ENCODE measurements at regions not wholly inside any gene's neighbourhood (a gene's known extent, or its start where the extent isn't known, plus 50 kb on each side); places are given as distances from the start of the nearest gene placed in this dataset.
A peak's percentile ranks its signal among the peaks of the same experiment; 100 is the strongest.

- Histone ChIP-seq H3K27me3 (no peaks in the 10 kb centered on the region), H3K4me1 (no peaks in the 10 kb centered on the region), H3K9me3 (no peaks in the 10 kb centered on the region), H3K27ac (no peak overlapping the region), H3K4me3 (no peak overlapping the region), H3K36me3 (no peaks in the 10 kb centered on the region)
- DNase-seq (ENCODE audit: low spot score) = no peak
- TF ChIP-seq CTCF (IDR thresholded peaks at IDR 0.05) = no peak
Measured at GRCh38 chr7:127512663-127513062, 72.7 kb downstream of the GCC1 start.

GRCh38 chr7:127504715-127505114 is 80.7 kb downstream of the GCC1 start:
- no peak overlapping the region for H3K4me3 ChIP-seq
- H3K27me3 ChIP-seq = no peaks in the 10 kb centered on the region
- peaks cover 0 to 5% of the 10 kb centered on the region in 2 donors for H3K9me3 ChIP-seq
- H3K36me3 ChIP-seq = no peaks in the 10 kb centered on the region
- H3K27ac ChIP-seq = no peak overlapping the region
- DNase-seq (ENCODE audit: low spot score) = no peak
- TF ChIP-seq CTCF (IDR thresholded peaks at IDR 0.05) = peak in 1 of 2 donors; percentile 44
- H3K4me1 ChIP-seq = no peaks in the 10 kb centered on the region

GRCh38 chr7:127501817-127502216 is 83.6 kb downstream of the GCC1 start:
- DNase-seq (ENCODE audit: low spot score) = no peak
- Histone ChIP-seq H3K36me3 (no peaks in the 10 kb centered on the region), H3K4me1 (no peaks in the 10 kb centered on the region), H3K9me3 (peaks cover 0 to 5% of the 10 kb centered on the region in 2 donors), H3K4me3 (no peak overlapping the region), H3K27ac (no peak overlapping the region), H3K27me3 (no peaks in the 10 kb centered on the region)
- TF ChIP-seq CTCF (IDR thresholded peaks at IDR 0.05) = no peak

GRCh38 chr7:127487381-127487780 is 94.9 kb upstream of the ZNF800 start:
- H3K27ac ChIP-seq = no peak overlapping the region
- H3K4me1 ChIP-seq = no peaks in the 10 kb centered on the region
- DNase-seq (ENCODE audit: low spot score) = no peak
- no peaks in the 10 kb centered on the region for H3K36me3 ChIP-seq
- no peak overlapping the region for H3K4me3 ChIP-seq
- TF ChIP-seq CTCF (IDR thresholded peaks at IDR 0.05) = no peak
- peaks cover 0 to 5% of the 10 kb centered on the region in 2 donors for H3K9me3 ChIP-seq
- no peaks in the 10 kb centered on the region for H3K27me3 ChIP-seq

- H3K27ac ChIP-seq = no peak overlapping the region
- no peak for TF ChIP-seq CTCF (IDR thresholded peaks at IDR 0.05)
- no peak for DNase-seq (ENCODE audit: low spot score)
- no peaks in the 10 kb centered on the region for H3K27me3 ChIP-seq
- H3K9me3 ChIP-seq = peaks cover 0 to 5% of the 10 kb centered on the region in 2 donors
- no peak overlapping the region for H3K4me3 ChIP-seq
- no peaks in the 10 kb centered on the region for H3K4me1 ChIP-seq
- no peaks in the 10 kb centered on the region for H3K36me3 ChIP-seq
Measured at GRCh38 chr7:127486654-127487053, 94.1 kb upstream of the ZNF800 start.

- no peaks in the 10 kb centered on the region for H3K27me3 ChIP-seq
- H3K36me3 ChIP-seq = no peaks in the 10 kb centered on the region
- no peak for DNase-seq (ENCODE audit: low spot score)
- no peak for TF ChIP-seq CTCF (IDR thresholded peaks at IDR 0.05)
- no peaks in the 10 kb centered on the region for H3K4me1 ChIP-seq
- peaks cover 0 to 5% of the 10 kb centered on the region in 2 donors for H3K9me3 ChIP-seq
- no peak overlapping the region for H3K27ac ChIP-seq
- no peak overlapping the region for H3K4me3 ChIP-seq
Measured at GRCh38 chr7:127485482-127485881, 93.0 kb upstream of the ZNF800 start.

All from right atrium auricular region (tissue), 2 donors.